MCF 10A (cell line): ENCODE measurements at regions not wholly inside any gene's neighbourhood (a gene's known extent, or its start where the extent isn't known, plus 50 kb on each side); places are given as distances from the start of the nearest gene placed in this dataset.

ENCODE experiments used
- BruUV-seq: library from RNA; stranded (reverse); fragments of 400-500 nt; replicated peaks from 2 replicates; lab custom pipeline; 2021; lab: Mats Ljungman, UMichigan
- CTCF ChIA-PET: fragments of 300-600 bp; sonication (Branson Sonifier 250); formaldehyde crosslinking; extraction: SDS; loops from one replicate; lab custom pipeline; 2021; ENCODE audit warnings: antibody characterized with exemption, inconsistent platforms; lab: Yijun Ruan, JAX
- POLR2A ChIA-PET: fragments of 300-600, 350-650 bp; sonication (Branson Sonifier 250); formaldehyde crosslinking; extraction: SDS; loops from one replicate; lab custom pipeline; 2020; ENCODE audit warnings: antibody characterized with exemption, inconsistent platforms; lab: Yijun Ruan, JAX
- DNase-seq: peaks from one replicate; pipeline ENCODE4 v3.0.0-alpha.2; 2018; ENCODE audit not compliant: unreplicated experiment
- H3K27ac Mint-ChIP-seq: one replicate; pipeline ENCODE4 v1.8.0; 2022; ENCODE audit warnings: mild to moderate bottlenecking, low read depth, mixed read lengths; ENCODE audit not compliant: unreplicated experiment
- H3K27me3 Mint-ChIP-seq: one replicate; pipeline ENCODE4 v1.8.0; 2022; ENCODE audit warnings: mixed read lengths; ENCODE audit not compliant: insufficient read depth, unreplicated experiment
- H3K36me3 Mint-ChIP-seq: one replicate; pipeline ENCODE4 v1.8.0; 2022; ENCODE audit warnings: mild to moderate bottlenecking, moderate library complexity, mixed read lengths; ENCODE audit not compliant: insufficient read depth, unreplicated experiment
- H3K4me1 Mint-ChIP-seq: one replicate; pipeline ENCODE4 v1.8.0; 2022; ENCODE audit warnings: mixed read lengths; ENCODE audit not compliant: insufficient read depth, unreplicated experiment
- H3K4me3 Mint-ChIP-seq: one replicate; pipeline ENCODE4 v1.8.0; 2022; ENCODE audit warnings: mild to moderate bottlenecking, moderate library complexity, mixed read lengths; ENCODE audit not compliant: unreplicated experiment
- H3K9me3 Mint-ChIP-seq: one replicate; pipeline ENCODE4 v1.8.0; 2022; ENCODE audit warnings: mixed read lengths; ENCODE audit not compliant: unreplicated experiment
- intact Hi-C: fragments of 100-400 bp; cut with micrococcal nuclease; formaldehyde crosslinking; loops from 2 replicates; pipeline ENCODE4 v1.14.1; 2022
- TF ChIP-seq, protein P1 (sequence below): fragments of 200-600 bp; IDR thresholded peaks from one replicate; pipeline ENCODE4 v1.8.0; 2022; ENCODE audit warnings: antibody characterized with exemption, mild to moderate bottlenecking; ENCODE audit not compliant: unreplicated experiment

DNA sequence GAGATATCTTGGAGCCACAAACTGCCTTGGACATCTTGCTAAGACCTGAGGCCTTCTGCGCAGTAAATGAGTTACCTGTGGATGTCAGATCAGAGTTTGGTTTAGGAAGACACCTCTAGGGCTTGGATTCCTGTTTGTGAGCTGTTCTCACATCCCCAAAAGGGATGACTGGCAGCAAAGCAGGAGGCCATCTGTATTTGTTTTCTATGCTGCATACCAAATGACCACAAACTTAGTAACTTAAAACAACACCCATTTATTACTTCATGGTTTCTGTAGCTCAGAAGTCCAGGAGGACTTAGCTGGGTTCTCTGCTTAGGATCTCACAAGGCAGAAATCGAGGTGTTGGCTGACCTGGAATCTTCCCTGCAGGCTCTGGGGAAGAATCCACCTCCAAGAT, 116.7 kb downstream of the UNC5CL start:
- Mint-ChIP-seq H3K4me1 (no peaks in the 10 kb centered on the region), H3K27me3 (peaks cover 7% of the 10 kb centered on the region), H3K27ac (no peak overlapping the region), H3K9me3 (no peaks in the 10 kb centered on the region), H3K36me3 (no peaks in the 10 kb centered on the region), H3K4me3 (no peak overlapping the region)
- no TSS peak for BruUV-seq
- CTCF ChIA-PET = interaction anchor here (1.7 kb wide), 1 partner anchor 10 kb away, joined by 6 read pairs; no protein-coding TSS in a partner anchor
- no peak for DNase-seq
- POLR2A ChIA-PET = no interaction called here
- intact Hi-C loops = no loop called here
- TF ChIP-seq, protein P1, sequence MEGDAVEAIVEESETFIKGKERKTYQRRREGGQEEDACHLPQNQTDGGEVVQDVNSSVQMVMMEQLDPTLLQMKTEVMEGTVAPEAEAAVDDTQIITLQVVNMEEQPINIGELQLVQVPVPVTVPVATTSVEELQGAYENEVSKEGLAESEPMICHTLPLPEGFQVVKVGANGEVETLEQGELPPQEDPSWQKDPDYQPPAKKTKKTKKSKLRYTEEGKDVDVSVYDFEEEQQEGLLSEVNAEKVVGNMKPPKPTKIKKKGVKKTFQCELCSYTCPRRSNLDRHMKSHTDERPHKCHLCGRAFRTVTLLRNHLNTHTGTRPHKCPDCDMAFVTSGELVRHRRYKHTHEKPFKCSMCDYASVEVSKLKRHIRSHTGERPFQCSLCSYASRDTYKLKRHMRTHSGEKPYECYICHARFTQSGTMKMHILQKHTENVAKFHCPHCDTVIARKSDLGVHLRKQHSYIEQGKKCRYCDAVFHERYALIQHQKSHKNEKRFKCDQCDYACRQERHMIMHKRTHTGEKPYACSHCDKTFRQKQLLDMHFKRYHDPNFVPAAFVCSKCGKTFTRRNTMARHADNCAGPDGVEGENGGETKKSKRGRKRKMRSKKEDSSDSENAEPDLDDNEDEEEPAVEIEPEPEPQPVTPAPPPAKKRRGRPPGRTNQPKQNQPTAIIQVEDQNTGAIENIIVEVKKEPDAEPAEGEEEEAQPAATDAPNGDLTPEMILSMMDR = no peak

DNA sequence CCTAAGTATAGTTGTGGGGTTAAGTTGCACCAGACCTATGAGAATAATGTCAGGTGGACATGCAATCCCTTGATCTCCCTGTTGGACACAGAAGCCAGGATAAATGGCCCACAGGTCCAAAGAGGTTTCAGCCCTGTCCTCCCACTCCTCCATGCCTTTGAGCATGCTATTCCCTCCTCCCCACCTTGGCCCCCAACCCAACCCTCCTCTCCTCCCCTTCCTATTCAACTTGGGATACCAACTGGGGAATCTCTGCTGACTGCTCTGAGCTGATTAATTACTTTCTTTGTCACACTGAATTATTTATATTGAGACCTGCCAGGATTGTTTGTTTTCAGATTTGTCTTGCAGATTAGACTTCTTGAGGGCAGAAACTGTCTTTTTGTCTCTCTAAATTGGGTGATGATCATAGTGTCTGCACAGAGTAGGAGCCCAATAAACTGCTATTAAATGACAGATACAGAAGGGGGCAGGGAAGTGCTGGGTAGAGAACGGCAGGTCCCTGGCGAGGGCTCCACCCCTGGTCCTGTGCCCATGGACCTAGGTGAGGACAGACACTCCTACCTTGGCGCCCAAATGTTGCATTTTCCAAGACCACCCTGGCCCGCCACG, 120.9 kb downstream of the UNC5CL start:
- Mint-ChIP-seq H3K9me3 (no peaks in the 10 kb centered on the region), H3K36me3 (no peaks in the 10 kb centered on the region), H3K27ac (no peak overlapping the region), H3K4me3 (no peak overlapping the region), H3K4me1 (no peaks in the 10 kb centered on the region), H3K27me3 (no peaks in the 10 kb centered on the region)
- ChIA-PET CTCF (interaction anchor here (0.9 to 1.1 kb wide), 2 partner anchors 104 to 937 kb away, joined by 3 to 7 read pairs; no protein-coding TSS in a partner anchor), POLR2A (no interaction called here)
- intact Hi-C loops = no loop called here
- BruUV-seq = no TSS peak
- TF ChIP-seq, protein P1 = no peak
- DNase-seq = no peak

DNA sequence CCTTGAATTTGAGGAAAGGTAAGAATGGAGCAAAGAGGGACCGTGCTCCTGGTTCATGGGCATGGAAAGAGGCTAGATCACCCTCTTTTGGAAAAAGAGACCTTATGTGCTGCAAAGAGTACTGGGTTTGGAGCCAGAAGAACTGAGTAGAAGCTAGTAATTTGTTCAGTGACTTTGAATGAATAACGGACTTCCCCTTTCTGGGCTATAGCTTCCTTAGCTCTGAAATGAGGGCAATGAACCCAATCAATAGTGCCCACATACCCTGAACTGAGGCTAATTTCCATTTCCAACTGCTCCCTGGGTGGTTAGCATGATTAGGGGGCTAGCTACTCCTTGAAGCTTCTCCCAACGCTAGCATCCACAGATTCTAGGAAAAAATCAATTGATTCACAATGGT, 121.4 kb downstream of the UNC5CL start:
- ChIA-PET POLR2A (no interaction called here), CTCF (interaction anchor here (0.6 to 1.1 kb wide), 3 partner anchors 105 to 936 kb away, joined by 3 to 7 read pairs (median 3); no protein-coding TSS in a partner anchor)
- no TSS peak for BruUV-seq
- Mint-ChIP-seq H3K9me3 (no peaks in the 10 kb centered on the region), H3K27me3 (no peaks in the 10 kb centered on the region), H3K36me3 (no peaks in the 10 kb centered on the region), H3K27ac (no peak overlapping the region), H3K4me3 (no peak overlapping the region), H3K4me1 (no peaks in the 10 kb centered on the region)
- TF ChIP-seq, protein P1 = no peak
- no peak for DNase-seq
- intact Hi-C loops = no loop called here

DNA sequence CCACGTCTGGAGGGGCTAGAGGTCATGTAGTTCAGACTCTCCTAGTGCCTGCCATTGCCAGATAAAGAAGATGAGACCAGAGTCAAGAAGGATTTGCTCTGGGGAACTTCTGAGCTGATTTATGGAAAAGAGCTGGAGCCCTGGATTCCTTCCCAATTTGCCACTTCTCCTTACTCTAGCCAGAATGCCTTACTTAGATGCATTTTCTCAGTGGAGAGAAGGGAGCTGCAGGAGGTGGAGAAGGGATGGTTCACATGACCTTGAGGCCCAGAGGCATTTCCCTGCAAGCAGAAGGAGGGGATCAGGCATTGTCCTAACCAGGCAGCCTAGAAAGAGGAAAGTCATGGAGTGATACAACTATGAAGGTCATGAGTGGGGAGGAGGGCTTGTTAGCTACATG, 122.2 kb downstream of the UNC5CL start:
- Mint-ChIP-seq H3K9me3 (no peaks in the 10 kb centered on the region), H3K27me3 (no peaks in the 10 kb centered on the region), H3K4me1 (no peaks in the 10 kb centered on the region), H3K27ac (no peak overlapping the region), H3K36me3 (no peaks in the 10 kb centered on the region), H3K4me3 (no peak overlapping the region)
- intact Hi-C loops = no loop called here
- no peak for DNase-seq
- POLR2A ChIA-PET = no interaction called here
- TF ChIP-seq, protein P1 = no peak
- no TSS peak for BruUV-seq
- CTCF ChIA-PET = interaction anchor here (0.6 to 1.3 kb wide), 5 partner anchors 22 to 933 kb away, joined by 3 to 4 read pairs (median 3); no protein-coding TSS in a partner anchor
